HCT116 (cell line): ENCODE measurements at regions not wholly inside any gene's neighbourhood (a gene's known extent, or its start where the extent isn't known, plus 50 kb on each side); places are given as distances from the start of the nearest gene placed in this dataset.

Source experiments
- CTCF ChIP-seq, 3 experiments: fragments of 200-600 bp in 1 of 3; sonication (generic) in 1 of 3; IDR thresholded peaks in 2 of 3; conservative IDR thresholded peaks in 1 of 3; 2 replicates each; pipeline ENCODE4 v1.5.1; 2012 to 2017; ENCODE audit warnings: low read depth in 2 of 3, low read length in 2 of 3, antibody characterized with exemption in 1 of 3, borderline replicate concordance in 1 of 3, control low read depth in 1 of 3, mild to moderate bottlenecking in 1 of 3, mixed read lengths in 1 of 3, mixed run types in 1 of 3, moderate library complexity in 1 of 3; ENCODE audit not compliant: insufficient read depth in 1 of 3
- EGR1 ChIP-seq: IDR thresholded peaks from 2 replicates; pipeline ENCODE4 v1.6.1; 2012; ENCODE audit warnings: low read depth
- EZH2 ChIP-seq: fragments of 200-600 bp; sonication (generic); IDR thresholded peaks from 2 replicates; pipeline ENCODE4 v1.6.1; 2017; ENCODE audit warnings: antibody characterized with exemption, mixed run types
- EZH2phosphoT487 ChIP-seq: fragments of 200-600 bp; IDR thresholded peaks from 2 replicates; pipeline ENCODE4 v1.6.1; 2018; ENCODE audit warnings: antibody characterized with exemption, borderline replicate concordance
- POLR2A ChIP-seq: IDR thresholded peaks from 2 replicates; pipeline ENCODE4 v1.7.0; 2011; ENCODE audit warnings: borderline replicate concordance; ENCODE audit not compliant: insufficient read depth, insufficient read length; ENCODE audit errors: extremely low read depth
- POLR2AphosphoS5 ChIP-seq: IDR thresholded peaks from 2 replicates; pipeline ENCODE4 v1.6.1; 2011; ENCODE audit warnings: mild to moderate bottlenecking, low read depth, low read length, moderate library complexity
- RAD21 ChIP-seq: IDR thresholded peaks from 2 replicates; pipeline ENCODE4 v1.6.1; 2012; ENCODE audit warnings: low read depth, mild to moderate bottlenecking
- REST ChIP-seq: IDR thresholded peaks from 2 replicates; pipeline ENCODE4 v1.6.1; 2012; ENCODE audit warnings: low read depth
- SIN3A ChIP-seq: IDR thresholded peaks from 2 replicates; pipeline ENCODE4 v1.6.1; 2012; ENCODE audit warnings: low read depth
- TCF7L2 ChIP-seq: IDR thresholded peaks from 2 replicates; pipeline ENCODE4 v1.7.0; 2011; ENCODE audit warnings: borderline replicate concordance, inconsistent platforms; ENCODE audit not compliant: insufficient read depth, insufficient read length; ENCODE audit errors: extremely low read depth
- YY1 ChIP-seq: IDR thresholded peaks from 2 replicates; pipeline ENCODE4 v1.6.1; 2011; ENCODE audit warnings: low read length, low read depth, moderate library complexity, mild to moderate bottlenecking; ENCODE audit not compliant: insufficient replicate concordance; ENCODE audit errors: extremely low read depth
- ZFX ChIP-seq: fragments of 450-650 bp; IDR thresholded peaks from 2 replicates; pipeline ENCODE4 v1.6.1; 2017
- ZNF274 ChIP-seq: fragments of 200-500 bp; sonication (Bioruptor generic); IDR thresholded peaks from 2 replicates; pipeline ENCODE4 v1.6.1; 2014; ENCODE audit warnings: mild to moderate bottlenecking, low read depth, low read length, inconsistent platforms
- TF ChIP-seq, protein P1 (sequence below): IDR thresholded peaks from 2 replicates; pipeline ENCODE4 v1.6.1; 2012

- TF ChIP-seq, protein P1, sequence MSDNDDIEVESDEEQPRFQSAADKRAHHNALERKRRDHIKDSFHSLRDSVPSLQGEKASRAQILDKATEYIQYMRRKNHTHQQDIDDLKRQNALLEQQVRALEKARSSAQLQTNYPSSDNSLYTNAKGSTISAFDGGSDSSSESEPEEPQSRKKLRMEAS = no peak
- TF ChIP-seq CTCF (IDR thresholded peaks at IDR 0.05 in 2 of 3, conservative IDR thresholded peaks at IDR 0.05 in 1 of 3; ENCODE audit: borderline replicate concordance in 1 of 3, insufficient read depth in 1 of 3, low read depth in 2 of 3, low read length in 2 of 3) = no peak
- TF ChIP-seq ZFX = no peak
- TF ChIP-seq ZNF274 = no peak
- TF ChIP-seq EZH2 = no peak
- TF ChIP-seq SIN3A = no peak
- TF ChIP-seq TCF7L2 = no peak
- no peak for TF ChIP-seq RAD21
- TF ChIP-seq EGR1 = no peak
- no peak for TF ChIP-seq POLR2A
- no peak for TF ChIP-seq YY1
- TF ChIP-seq POLR2AphosphoS5 = no peak
- TF ChIP-seq REST = no peak
- no peak for TF ChIP-seq EZH2phosphoT487
Observed at GRCh38 chr11:109869536-109869935, 223.7 kb upstream of the ZC3H12C start.
